ENCODE measurements at regions not wholly inside any gene's neighbourhood (a gene's known extent, or its start where the extent isn't known, plus 50 kb on each side); places are given as distances from the start of the nearest gene placed in this dataset.

DNA sequence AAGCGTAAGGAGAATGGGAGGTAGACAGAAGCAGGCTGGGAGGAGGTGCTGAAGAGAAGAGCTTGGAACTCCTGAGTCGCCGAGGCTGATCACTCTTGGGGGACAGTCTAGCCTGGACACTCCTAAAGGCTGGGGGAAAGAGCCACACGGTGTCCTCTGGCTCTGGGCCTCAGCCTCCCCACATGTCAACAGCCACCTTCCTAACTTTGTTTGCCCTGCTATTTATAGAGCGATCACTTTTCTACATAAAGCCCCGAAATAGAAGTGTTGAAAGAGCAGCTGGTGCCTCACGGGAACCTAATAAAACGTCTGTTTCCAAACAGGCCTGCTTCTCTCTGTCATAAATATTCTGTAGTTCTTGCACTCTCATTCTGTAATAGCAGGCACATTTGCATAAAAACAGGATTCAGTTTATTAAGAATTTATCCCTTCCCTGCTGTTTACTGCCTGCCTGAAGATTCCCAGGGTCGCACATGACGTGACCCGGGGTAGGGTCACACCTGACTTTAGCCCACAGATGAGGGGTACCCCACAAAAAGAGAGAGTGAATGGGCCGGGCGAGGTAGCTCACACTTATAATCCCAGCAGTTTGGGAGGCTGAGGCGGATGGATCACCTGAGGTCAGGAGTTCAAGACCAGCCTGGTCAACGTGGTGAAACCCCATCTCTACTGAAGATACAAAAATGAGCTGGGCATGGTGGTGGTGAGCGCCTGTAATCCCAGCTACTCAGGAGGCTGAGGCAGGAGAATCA lies 212.5 kb downstream of the TOMM20 start:
- H3K27ac ChIP-seq: peak overlapping the region; percentile 90 to 91
- H3K9me3 ChIP-seq: no peaks in the 10 kb centered on the region
- TF ChIP-seq, protein P1, sequence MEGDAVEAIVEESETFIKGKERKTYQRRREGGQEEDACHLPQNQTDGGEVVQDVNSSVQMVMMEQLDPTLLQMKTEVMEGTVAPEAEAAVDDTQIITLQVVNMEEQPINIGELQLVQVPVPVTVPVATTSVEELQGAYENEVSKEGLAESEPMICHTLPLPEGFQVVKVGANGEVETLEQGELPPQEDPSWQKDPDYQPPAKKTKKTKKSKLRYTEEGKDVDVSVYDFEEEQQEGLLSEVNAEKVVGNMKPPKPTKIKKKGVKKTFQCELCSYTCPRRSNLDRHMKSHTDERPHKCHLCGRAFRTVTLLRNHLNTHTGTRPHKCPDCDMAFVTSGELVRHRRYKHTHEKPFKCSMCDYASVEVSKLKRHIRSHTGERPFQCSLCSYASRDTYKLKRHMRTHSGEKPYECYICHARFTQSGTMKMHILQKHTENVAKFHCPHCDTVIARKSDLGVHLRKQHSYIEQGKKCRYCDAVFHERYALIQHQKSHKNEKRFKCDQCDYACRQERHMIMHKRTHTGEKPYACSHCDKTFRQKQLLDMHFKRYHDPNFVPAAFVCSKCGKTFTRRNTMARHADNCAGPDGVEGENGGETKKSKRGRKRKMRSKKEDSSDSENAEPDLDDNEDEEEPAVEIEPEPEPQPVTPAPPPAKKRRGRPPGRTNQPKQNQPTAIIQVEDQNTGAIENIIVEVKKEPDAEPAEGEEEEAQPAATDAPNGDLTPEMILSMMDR (IDR thresholded peaks at IDR 0.05): no peak
- H3K36me3 ChIP-seq: no peaks in the 10 kb centered on the region
- H3K4me1 ChIP-seq (ENCODE audit: control insufficient read depth in 1 of 2, low read depth in 2 of 2): peaks cover 55 to 99% of the 10 kb centered on the region in 2 donors
- H3K27me3 ChIP-seq (replicated peaks; ENCODE audit: insufficient read depth): no peaks in the 10 kb centered on the region
- no peak for ATAC-seq (ENCODE audit: insufficient number of reproducible peaks, low FRiP score, low read depth)
- DNase-seq (ENCODE audit: low spot score): no peak
- H3K4me3 ChIP-seq: no peak overlapping the region

DNA sequence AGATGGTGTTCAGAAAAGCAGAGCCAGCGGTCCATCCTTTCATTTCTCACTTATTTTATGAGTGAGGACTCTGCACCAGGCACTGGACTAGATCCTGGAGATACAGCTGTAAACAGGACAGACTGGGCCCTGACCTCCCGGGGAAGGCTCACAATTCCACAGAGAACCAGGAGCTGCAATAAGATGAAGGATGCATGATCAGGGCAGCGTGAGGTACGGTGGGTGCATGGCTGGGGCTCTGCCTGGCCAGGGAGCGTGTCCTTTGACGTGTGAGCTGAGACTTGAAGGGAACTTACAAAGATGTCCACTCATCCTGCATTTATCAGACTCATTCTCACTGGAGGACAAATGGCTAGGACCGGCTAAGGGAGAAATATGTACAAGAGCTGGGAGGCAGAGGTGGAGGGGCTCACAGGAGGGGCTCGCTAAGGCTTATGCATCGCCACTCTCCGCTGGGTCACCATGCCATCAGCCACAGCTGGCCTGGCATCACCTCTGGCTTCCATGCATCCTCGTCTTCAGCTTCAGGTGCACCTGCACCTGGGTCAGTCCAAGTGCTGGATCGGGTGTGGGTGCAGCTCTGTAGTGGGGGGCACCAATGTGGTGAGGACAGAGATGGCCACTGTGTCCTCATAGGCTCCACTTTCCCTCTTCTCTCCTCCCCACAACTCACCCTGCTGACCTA lies 213.9 kb downstream of the TOMM20 start:
- no peaks in the 10 kb centered on the region for H3K9me3 ChIP-seq
- no peak overlapping the region for H3K4me3 ChIP-seq
- TF ChIP-seq, protein P1 (IDR thresholded peaks at IDR 0.05): no peak
- ATAC-seq (ENCODE audit: insufficient number of reproducible peaks, low FRiP score, low read depth): no peak
- H3K27ac ChIP-seq: peak overlapping the region; percentile 48 to 91
- DNase-seq (ENCODE audit: low spot score): no peak
- H3K36me3 ChIP-seq: no peaks in the 10 kb centered on the region
- no peaks in the 10 kb centered on the region for H3K27me3 ChIP-seq (replicated peaks; ENCODE audit: insufficient read depth)
- peaks cover 55 to 87% of the 10 kb centered on the region in 2 donors for H3K4me1 ChIP-seq (ENCODE audit: control insufficient read depth in 1 of 2, low read depth in 2 of 2)

DNA sequence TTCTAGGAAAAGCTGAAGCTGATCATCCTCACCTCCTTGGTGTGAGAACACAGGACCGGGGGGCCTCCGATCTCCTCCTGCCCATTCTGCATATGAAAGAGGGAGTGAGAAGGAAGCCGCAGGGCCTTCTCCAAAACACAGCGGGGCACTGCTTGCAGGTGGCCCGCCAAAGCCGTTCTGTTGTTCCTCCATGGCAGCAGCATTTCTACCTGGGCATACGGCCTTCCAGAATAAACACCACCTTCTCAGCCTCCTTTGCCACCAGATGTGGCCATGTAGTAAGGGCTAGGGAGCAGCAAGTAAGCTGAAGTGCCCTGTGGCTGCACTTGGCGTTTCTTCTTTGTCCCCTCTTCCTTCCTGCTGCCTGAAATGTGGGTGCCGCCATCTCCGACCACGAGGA lies 214.9 kb downstream of the TOMM20 start:
- Histone ChIP-seq H3K4me3 (no peak overlapping the region), H3K27me3 (replicated peaks; ENCODE audit: insufficient read depth) (no peaks in the 10 kb centered on the region), H3K36me3 (no peaks in the 10 kb centered on the region), H3K4me1 (ENCODE audit: control insufficient read depth in 1 of 2, low read depth in 2 of 2) (peaks cover 45 to 77% of the 10 kb centered on the region in 2 donors), H3K9me3 (no peaks in the 10 kb centered on the region), H3K27ac (peak overlapping the region; percentile 84 to 91)
- no peak for ATAC-seq (ENCODE audit: insufficient number of reproducible peaks, low FRiP score, low read depth)
- DNase-seq (ENCODE audit: low spot score): no peak
- TF ChIP-seq, protein P1 (IDR thresholded peaks at IDR 0.05): no peak

DNA sequence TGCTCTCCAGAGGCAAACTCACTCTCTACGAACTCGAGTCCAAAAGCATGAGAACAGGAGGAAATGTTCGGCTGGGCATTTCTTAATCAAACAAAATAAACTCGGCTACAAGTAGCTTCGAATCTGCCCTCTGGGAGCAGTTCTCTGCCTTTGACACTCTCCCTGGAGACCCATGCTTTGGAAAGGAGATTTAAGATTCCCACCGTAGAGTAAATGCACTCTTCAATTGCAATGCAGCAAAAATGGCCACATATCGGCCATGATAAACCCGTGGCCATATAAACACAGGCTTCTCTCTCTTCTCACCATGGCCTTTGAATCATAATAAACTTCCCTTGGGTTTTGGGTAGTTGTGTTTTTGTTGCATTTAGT lies 215.4 kb downstream of the TOMM20 start:
- TF ChIP-seq, protein P1 (IDR thresholded peaks at IDR 0.05): no peak
- no peaks in the 10 kb centered on the region for H3K9me3 ChIP-seq
- peak overlapping the region; percentile 84 to 91 for H3K27ac ChIP-seq
- H3K27me3 ChIP-seq (replicated peaks; ENCODE audit: insufficient read depth): no peaks in the 10 kb centered on the region
- no peaks in the 10 kb centered on the region for H3K36me3 ChIP-seq
- peak overlapping the region; percentile 39 for H3K4me3 ChIP-seq
- H3K4me1 ChIP-seq (ENCODE audit: control insufficient read depth in 1 of 2, low read depth in 2 of 2): peaks cover 40 to 72% of the 10 kb centered on the region in 2 donors
- ATAC-seq (ENCODE audit: insufficient number of reproducible peaks, low FRiP score, low read depth) (no peak), DNase-seq (ENCODE audit: low spot score) (no peak)

DNA sequence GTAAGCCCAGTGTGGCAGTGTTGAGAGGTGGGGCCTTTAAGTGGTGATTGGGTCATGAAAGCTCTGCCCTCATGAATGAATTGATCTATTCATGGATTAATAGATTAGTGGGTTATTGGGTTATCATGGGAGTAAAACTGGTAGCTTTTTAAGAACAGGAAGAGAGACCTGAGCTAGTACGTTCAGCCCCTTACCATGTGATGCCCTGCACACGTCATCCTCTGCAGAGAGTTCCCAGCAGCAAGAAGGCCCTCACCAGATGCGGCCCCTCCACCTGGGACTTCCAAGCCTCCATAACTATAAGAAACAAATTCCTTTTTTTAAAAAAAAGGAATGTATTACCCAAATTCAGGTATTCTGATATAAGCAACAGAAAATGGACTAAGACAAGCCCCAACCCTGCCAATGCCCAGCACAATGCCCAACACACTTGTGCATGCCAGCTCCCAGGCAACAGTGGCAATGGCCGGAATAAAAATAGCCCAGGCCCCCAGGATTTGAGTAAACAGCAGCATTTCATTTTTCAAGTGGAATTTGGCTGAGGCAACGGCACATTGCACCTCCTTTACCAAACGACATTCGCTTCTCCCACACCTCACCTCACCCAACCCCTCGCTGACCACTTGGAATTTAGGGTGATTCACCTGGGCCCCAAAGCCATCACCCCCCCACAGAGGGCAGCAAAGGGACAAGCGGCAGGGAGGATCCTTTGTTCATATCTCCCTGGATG lies 215.9 kb downstream of the TOMM20 start:
- DNase-seq (ENCODE audit: low spot score) (no peak), ATAC-seq (ENCODE audit: insufficient number of reproducible peaks, low FRiP score, low read depth) (peak; percentile 19)
- H3K27ac ChIP-seq: peak overlapping the region; percentile 84 to 91
- TF ChIP-seq, protein P1 (IDR thresholded peaks at IDR 0.05): no peak
- peak overlapping the region; percentile 39 for H3K4me3 ChIP-seq
- no peaks in the 10 kb centered on the region for H3K27me3 ChIP-seq (replicated peaks; ENCODE audit: insufficient read depth)
- no peaks in the 10 kb centered on the region for H3K36me3 ChIP-seq
- H3K9me3 ChIP-seq: no peaks in the 10 kb centered on the region
- H3K4me1 ChIP-seq (ENCODE audit: control insufficient read depth in 1 of 2, low read depth in 2 of 2): peaks cover 34 to 66% of the 10 kb centered on the region in 2 donors

All from thoracic aorta (tissue), 2 donors.